HL-60 (cell line): ENCODE measurements at regions not wholly inside any gene's neighbourhood (a gene's known extent, or its start where the extent isn't known, plus 50 kb on each side); places are given as distances from the start of the nearest gene placed in this dataset.

Experiments
- DNase-seq, 2 experiments: peaks; one replicate each; pipeline ENCODE4 v3.0.0-alpha.2; 2010 to 2020; ENCODE audit warnings: low read depth in 1 of 2, low spot score in 1 of 2
- H3K27ac ChIP-seq: fragments of 250-450 bp; sonication (Bioruptor Pico); replicated peaks from 2 replicates; pipeline ENCODE4 v1.5.1; 2020; ENCODE audit warnings: mild to moderate bottlenecking, moderate library complexity
- H3K27me3 ChIP-seq: fragments of 250-450 bp; sonication (Bioruptor Pico); 2 replicates; pipeline ENCODE4 v1.5.1; 2021; ENCODE audit warnings: mild to moderate bottlenecking, moderate library complexity; ENCODE audit not compliant: insufficient read depth, poor library complexity, severe bottlenecking
- H3K4me3 ChIP-seq: replicated peaks from 2 replicates; pipeline ENCODE4 v1.5.1; 2011; ENCODE audit warnings: mild to moderate bottlenecking, control low read depth, low read length; ENCODE audit not compliant: insufficient read depth
- GABPA ChIP-seq: IDR thresholded peaks from 2 replicates; pipeline ENCODE4 v1.6.1; 2012; ENCODE audit warnings: low read depth
- POLR2AphosphoS5 ChIP-seq: IDR thresholded peaks from 2 replicates; pipeline ENCODE4 v1.6.1; 2012; ENCODE audit warnings: low read depth
- SPI1 ChIP-seq: IDR thresholded peaks from 2 replicates; pipeline ENCODE4 v1.6.1; 2012; ENCODE audit warnings: low read depth, mild to moderate bottlenecking, borderline replicate concordance
- TF ChIP-seq, protein P1 (sequence below): IDR thresholded peaks from one replicate; pipeline ENCODE4 v1.5.1; 2011; ENCODE audit warnings: low read length, control low read depth, inconsistent platforms; ENCODE audit not compliant: insufficient read depth
- TF ChIP-seq, protein P2 (sequence below): IDR thresholded peaks from 2 replicates; pipeline ENCODE4 v1.6.1; 2012; ENCODE audit warnings: low read depth; ENCODE audit not compliant: insufficient replicate concordance

DNA sequence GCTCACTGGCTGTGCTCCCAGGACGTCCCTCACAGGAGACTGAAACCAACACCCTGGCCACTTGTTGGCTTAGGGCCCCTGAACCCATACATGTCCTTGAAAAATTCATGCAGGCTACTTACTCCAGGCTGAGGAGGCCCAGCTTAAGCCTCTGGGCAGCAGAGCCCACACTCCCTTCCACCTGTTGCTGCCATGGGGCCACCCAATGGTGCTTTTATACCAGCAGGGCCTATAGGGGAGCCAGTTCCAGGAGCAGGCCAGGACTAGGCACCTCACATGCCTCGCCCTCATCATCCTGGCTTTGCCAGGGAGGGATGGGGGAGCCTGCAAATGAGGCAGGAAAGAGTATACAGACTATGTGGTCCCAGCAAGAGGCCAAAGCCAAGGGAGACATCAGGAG, 181.7 kb upstream of the NECTIN1 start:
- TF ChIP-seq GABPA (no peak), POLR2AphosphoS5 (no peak), SPI1 (no peak)
- TF ChIP-seq, protein P1, sequence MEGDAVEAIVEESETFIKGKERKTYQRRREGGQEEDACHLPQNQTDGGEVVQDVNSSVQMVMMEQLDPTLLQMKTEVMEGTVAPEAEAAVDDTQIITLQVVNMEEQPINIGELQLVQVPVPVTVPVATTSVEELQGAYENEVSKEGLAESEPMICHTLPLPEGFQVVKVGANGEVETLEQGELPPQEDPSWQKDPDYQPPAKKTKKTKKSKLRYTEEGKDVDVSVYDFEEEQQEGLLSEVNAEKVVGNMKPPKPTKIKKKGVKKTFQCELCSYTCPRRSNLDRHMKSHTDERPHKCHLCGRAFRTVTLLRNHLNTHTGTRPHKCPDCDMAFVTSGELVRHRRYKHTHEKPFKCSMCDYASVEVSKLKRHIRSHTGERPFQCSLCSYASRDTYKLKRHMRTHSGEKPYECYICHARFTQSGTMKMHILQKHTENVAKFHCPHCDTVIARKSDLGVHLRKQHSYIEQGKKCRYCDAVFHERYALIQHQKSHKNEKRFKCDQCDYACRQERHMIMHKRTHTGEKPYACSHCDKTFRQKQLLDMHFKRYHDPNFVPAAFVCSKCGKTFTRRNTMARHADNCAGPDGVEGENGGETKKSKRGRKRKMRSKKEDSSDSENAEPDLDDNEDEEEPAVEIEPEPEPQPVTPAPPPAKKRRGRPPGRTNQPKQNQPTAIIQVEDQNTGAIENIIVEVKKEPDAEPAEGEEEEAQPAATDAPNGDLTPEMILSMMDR, result no peak
- TF ChIP-seq, protein P2, sequence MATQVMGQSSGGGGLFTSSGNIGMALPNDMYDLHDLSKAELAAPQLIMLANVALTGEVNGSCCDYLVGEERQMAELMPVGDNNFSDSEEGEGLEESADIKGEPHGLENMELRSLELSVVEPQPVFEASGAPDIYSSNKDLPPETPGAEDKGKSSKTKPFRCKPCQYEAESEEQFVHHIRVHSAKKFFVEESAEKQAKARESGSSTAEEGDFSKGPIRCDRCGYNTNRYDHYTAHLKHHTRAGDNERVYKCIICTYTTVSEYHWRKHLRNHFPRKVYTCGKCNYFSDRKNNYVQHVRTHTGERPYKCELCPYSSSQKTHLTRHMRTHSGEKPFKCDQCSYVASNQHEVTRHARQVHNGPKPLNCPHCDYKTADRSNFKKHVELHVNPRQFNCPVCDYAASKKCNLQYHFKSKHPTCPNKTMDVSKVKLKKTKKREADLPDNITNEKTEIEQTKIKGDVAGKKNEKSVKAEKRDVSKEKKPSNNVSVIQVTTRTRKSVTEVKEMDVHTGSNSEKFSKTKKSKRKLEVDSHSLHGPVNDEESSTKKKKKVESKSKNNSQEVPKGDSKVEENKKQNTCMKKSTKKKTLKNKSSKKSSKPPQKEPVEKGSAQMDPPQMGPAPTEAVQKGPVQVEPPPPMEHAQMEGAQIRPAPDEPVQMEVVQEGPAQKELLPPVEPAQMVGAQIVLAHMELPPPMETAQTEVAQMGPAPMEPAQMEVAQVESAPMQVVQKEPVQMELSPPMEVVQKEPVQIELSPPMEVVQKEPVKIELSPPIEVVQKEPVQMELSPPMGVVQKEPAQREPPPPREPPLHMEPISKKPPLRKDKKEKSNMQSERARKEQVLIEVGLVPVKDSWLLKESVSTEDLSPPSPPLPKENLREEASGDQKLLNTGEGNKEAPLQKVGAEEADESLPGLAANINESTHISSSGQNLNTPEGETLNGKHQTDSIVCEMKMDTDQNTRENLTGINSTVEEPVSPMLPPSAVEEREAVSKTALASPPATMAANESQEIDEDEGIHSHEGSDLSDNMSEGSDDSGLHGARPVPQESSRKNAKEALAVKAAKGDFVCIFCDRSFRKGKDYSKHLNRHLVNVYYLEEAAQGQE, result no peak
- H3K4me3 ChIP-seq, result no peak overlapping the region
- no peaks in the 10 kb centered on the region for H3K27me3 ChIP-seq
- DNase-seq, result no peak
- H3K27ac ChIP-seq, result no peak overlapping the region

DNA sequence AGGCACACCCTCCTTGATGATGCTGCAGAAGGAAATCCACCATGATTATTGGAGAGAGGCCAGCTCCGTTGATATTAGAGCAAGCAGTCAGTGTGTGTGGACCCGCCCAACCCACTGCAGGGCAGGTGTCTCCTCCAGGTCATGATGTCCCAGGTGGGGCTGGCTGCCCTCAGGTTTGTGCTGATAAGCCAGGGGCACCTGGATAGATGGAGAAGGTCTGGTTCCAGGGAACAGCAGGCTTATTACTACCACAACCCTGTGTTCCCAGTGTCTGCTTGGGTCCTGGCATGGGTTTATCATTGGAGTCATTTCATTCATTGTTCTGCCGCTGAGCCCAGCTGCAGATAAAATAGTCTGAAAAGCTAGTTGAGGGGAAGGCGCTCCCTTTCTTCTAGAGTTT, 181.1 kb upstream of the NECTIN1 start:
- no peaks in the 10 kb centered on the region for H3K27me3 ChIP-seq
- no peak overlapping the region for H3K4me3 ChIP-seq
- no peak overlapping the region for H3K27ac ChIP-seq
- DNase-seq, result no peak
- TF ChIP-seq SPI1, result no peak
- TF ChIP-seq, protein P2, result no peak
- TF ChIP-seq, protein P1, result no peak
- no peak for TF ChIP-seq GABPA
- no peak for TF ChIP-seq POLR2AphosphoS5

DNA sequence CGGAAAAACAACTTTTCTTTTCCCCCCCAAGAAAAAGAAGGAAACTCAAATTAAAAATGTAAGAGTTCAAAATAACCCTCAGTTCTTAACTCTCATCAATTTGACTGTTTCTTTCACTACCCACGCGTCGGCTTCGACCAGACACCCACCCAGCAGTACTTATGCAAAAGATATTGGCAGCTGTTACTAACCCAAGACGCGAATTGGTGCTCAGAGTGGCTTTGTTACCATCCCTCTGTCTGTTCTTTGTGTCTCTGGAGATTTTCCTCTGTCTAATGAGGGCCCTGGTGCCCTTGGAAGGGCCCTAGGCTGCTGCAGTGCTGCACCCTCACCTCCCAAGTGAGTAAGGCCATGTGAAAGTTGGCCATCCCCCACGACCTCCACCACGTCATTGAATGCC, 180.5 kb upstream of the NECTIN1 start:
- DNase-seq, result no peak
- no peak overlapping the region for H3K27ac ChIP-seq
- no peaks in the 10 kb centered on the region for H3K27me3 ChIP-seq
- TF ChIP-seq, protein P2, result no peak
- TF ChIP-seq SPI1 (no peak), POLR2AphosphoS5 (no peak), GABPA (no peak)
- TF ChIP-seq, protein P1, result no peak
- no peak overlapping the region for H3K4me3 ChIP-seq
